Transverse colon (tissue), 4 donors: ENCODE measurements at regions not wholly inside any gene's neighbourhood (a gene's known extent, or its start where the extent isn't known, plus 50 kb on each side); places are given as distances from the start of the nearest gene placed in this dataset.

Experiments used
- DNase-seq: peaks from one replicate; pipeline ENCODE4 v3.0.0-alpha.2; 2019
- H3K27ac ChIP-seq, 4 donors: fragments of 200-600 bp; sonication (generic); 2 replicates each; pipeline ENCODE4 v1.5.1; 2016 to 2018; ENCODE audit warnings: inconsistent platforms in 4 of 4
- H3K27me3 ChIP-seq: fragments of 200-600 bp; sonication (generic); 2 replicates; pipeline ENCODE4 v1.5.1; 2017; ENCODE audit warnings: inconsistent platforms
- H3K36me3 ChIP-seq, 4 donors: fragments of 200-600 bp; sonication (generic); 2 replicates each; pipeline ENCODE4 v1.5.1; 2017 to 2019; ENCODE audit warnings: inconsistent platforms in 4 of 4
- H3K4me1 ChIP-seq, 4 donors: fragments of 200-600 bp; sonication (generic); 2 replicates each; pipeline ENCODE4 v1.5.1; 2017 to 2020; ENCODE audit warnings: inconsistent platforms in 4 of 4
- H3K4me3 ChIP-seq, 4 donors: fragments of 200-600 bp; sonication (generic); 1 replicate in 1 of 4; 2 replicates in 3 of 4; pipeline versions ENCODE4 v1.5.1 to v1.6.1; 2017 to 2019; ENCODE audit warnings: inconsistent platforms in 4 of 4
- H3K9me3 ChIP-seq, 2 donors: fragments of 200-600 bp; sonication (generic); 2 replicates each; pipeline ENCODE4 v1.5.1; 2017 to 2019; ENCODE audit warnings: inconsistent platforms in 2 of 2
- CTCF ChIP-seq, 5 experiments: fragments of 200-600 bp in 3 of 5; fragments of 450-650 bp in 2 of 5; sonication (generic) in 3 of 5; IDR thresholded peaks; 1 replicate in 2 of 5; 2 replicates in 3 of 5; pipeline ENCODE4 v1.5.1; 2016 to 2017; ENCODE audit warnings: antibody characterized with exemption in 5 of 5, inconsistent platforms in 3 of 5, mild to moderate bottlenecking in 2 of 5, moderate library complexity in 1 of 5
- EP300 ChIP-seq: sonication (generic); formaldehyde crosslinking; IDR thresholded peaks from one replicate; pipeline ENCODE4 v1.6.1; 2017; ENCODE audit warnings: antibody characterized with exemption, low read depth
- POLR2A ChIP-seq: fragments of 450-650 bp; IDR thresholded peaks from one replicate; pipeline ENCODE4 v1.6.1; 2016; ENCODE audit warnings: antibody characterized with exemption, mild to moderate bottlenecking, moderate library complexity
- POLR2AphosphoS5 ChIP-seq, 3 donors: sonication (generic); formaldehyde crosslinking; IDR thresholded peaks; one replicate each; pipeline ENCODE4 v1.6.1; 2016; ENCODE audit warnings: antibody characterized with exemption in 3 of 3
- WGBS, 2 donors: methylation state at CpG; one replicate each; pipeline ENCODE4 v1.1.5; 2018; ENCODE audit warnings: low coverage in 1 of 2; 5-methylcytosine and 5-hydroxymethylcytosine counted together
- in situ Hi-C, 4 donors: fragments of 200-750 bp; cut with MboI; loops; one replicate each; pipeline versions ENCODE4 v1.15.0 to v1.15.1; 2017; ENCODE audit warnings: low sequenced_read_pairs in 3 of 4, low pct_ligation_motif_present in 1 of 4, low pct_unique_long_range_greater_than_20kb in 1 of 4
- intact Hi-C: fragments of 100-400 bp; cut with DNase I; formaldehyde crosslinking; loops from one replicate; pipeline ENCODE4 v1.15.1; 2023; ENCODE audit warnings: low total_unique reads

DNA sequence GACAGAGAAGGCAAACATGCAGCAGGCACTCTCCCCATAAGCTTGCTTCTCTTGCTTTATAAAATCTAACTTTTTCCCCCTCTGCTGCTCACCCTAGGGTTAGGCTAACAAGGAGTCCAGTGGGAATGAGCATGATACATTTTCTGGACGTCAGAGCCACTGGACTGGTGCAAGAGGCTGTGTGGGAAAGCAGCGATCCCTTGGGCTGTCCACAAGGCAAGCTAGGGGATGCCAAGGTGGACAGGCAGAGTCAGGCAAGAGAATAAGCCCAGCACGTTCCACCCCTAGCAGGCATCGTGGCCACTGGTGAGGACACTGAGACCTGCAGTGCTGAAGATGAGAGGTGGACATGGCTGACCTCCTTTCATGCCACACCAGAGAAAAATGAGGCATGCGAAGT is 290.9 kb upstream of the ZMIZ1 start:
- no peak for DNase-seq
- no peak for TF ChIP-seq EP300
- no peak for TF ChIP-seq POLR2A
- no peak for TF ChIP-seq CTCF (IDR thresholded peaks at IDR 0.05)
- TF ChIP-seq POLR2AphosphoS5 (IDR thresholded peaks at IDR 0.05): no peak
- Histone ChIP-seq H3K4me3 (no peak overlapping the region), H3K9me3 (no peaks in the 10 kb centered on the region), H3K4me1 (peaks cover 7 to 24% (median 16%) of the 10 kb centered on the region in 4 donors), H3K27ac (peak overlapping the region; percentile 64 to 77 (median 73)), H3K36me3 (no peaks in the 10 kb centered on the region), H3K27me3 (no peaks in the 10 kb centered on the region)
- in situ Hi-C loops: no loop called here
- 66% methylated on average over 5 of the region's 5 CpGs; no CpG with 5 or more reads in 1 of the 2 donors for WGBS, 2 donors
- intact Hi-C loops: loop anchor here (10.0 kb wide), 1 partner anchor 287 kb away; the partner anchor contains the start of gene ZMIZ1

DNA sequence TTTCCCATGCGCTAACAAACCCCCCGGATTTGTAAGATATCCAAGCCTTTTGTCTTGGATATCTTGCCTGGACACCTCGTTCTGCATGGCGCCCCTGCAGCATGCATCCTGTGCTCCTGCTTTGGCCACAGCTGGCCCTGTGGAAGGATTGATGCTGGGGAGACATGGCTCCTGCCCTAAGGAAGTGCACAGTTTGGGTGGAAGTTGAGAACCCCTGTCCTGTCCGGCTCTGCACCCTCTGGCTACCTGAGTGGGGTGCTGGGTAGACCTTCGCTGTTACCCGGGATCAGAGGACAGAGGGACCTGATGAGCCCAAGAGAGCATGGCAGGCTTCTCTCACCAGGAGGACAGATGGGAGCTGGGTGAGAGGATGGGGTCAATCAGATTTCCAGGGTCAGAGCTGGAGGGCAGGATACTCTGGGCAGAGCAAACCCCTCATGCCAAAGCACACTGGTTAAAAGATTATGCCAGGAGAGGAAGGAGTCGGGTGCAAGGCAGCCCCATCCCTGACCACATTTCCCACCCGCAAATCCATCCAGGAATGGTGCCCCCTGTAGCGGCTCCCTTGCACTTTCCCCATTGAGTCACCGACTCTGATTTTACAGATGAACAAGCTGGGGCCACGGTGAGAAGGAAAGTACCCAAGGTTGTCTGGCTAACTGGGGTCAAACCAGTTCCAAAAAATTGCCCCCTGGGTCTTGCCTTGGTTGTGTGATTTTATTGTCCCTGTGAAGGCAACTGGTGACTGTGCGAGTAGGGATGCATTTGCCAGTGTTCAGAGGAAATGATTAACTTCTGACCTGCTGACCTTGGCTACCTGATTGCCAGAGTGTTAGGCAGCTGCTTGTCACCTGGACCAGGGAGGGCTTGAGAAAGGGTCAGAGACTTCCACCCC is 290.1 kb upstream of the ZMIZ1 start:
- H3K36me3 ChIP-seq: no peaks in the 10 kb centered on the region
- TF ChIP-seq POLR2AphosphoS5 (IDR thresholded peaks at IDR 0.05): no peak
- no peak for TF ChIP-seq EP300
- TF ChIP-seq CTCF (IDR thresholded peaks at IDR 0.05): no peak
- TF ChIP-seq POLR2A: no peak
- no peaks in the 10 kb centered on the region for H3K27me3 ChIP-seq
- DNase-seq: no peak
- in situ Hi-C loops: no loop called here
- WGBS, 2 donors: 81 to 90% methylated on average over 2 to 13 of the region's 13 CpGs
- H3K4me1 ChIP-seq: peaks cover 7 to 24% (median 16%) of the 10 kb centered on the region in 4 donors
- no peak overlapping the region for H3K4me3 ChIP-seq
- no peaks in the 10 kb centered on the region for H3K9me3 ChIP-seq
- intact Hi-C loops: loop anchor here (10.0 kb wide), 1 partner anchor 286 kb away; the partner anchor contains the start of gene ZMIZ1
- peak overlapping the region in 3 of 4 donors; percentile 73 to 77 (median 73) for H3K27ac ChIP-seq

DNA sequence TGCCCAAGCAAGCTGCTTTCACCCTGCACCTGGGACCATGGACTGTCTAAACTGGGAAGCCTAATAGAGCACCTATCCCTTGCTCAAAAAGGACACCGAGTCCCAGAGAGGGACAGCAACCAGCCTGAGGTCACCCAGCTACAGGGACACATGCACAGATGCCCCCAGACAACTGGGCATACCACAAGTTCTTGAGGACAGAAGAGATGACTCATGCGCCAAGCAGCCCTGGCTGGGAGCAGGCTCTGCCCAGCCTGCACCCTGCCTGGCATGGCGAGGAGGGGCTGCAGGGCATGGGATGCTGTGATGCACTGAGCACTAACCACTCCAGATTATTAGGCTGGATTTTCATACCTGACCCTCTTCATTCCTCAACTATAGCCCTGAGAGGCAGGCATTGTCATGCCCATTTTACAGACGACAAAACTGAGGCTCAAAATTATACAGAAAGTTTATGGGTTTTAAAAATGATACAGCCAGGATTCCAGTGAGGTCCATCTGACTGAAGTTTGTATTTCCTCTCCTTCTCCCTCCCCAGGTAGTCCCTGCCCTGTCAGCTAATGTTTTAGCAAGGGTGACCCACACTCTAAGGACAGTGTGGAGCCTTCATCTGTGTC is 289.3 kb upstream of the ZMIZ1 start:
- no peak for TF ChIP-seq POLR2A
- no peak for TF ChIP-seq EP300
- TF ChIP-seq CTCF (IDR thresholded peaks at IDR 0.05): no peak
- TF ChIP-seq POLR2AphosphoS5 (IDR thresholded peaks at IDR 0.05): no peak
- H3K4me3 ChIP-seq: no peak overlapping the region
- DNase-seq: no peak
- H3K9me3 ChIP-seq: no peaks in the 10 kb centered on the region
- 85% methylated on average over 4 of the region's 4 CpGs; no CpG with 5 or more reads in 1 of the 2 donors for WGBS, 2 donors
- intact Hi-C loops (loop anchor here (10.0 kb wide), 1 partner anchor 285 kb away; the partner anchor contains the start of gene ZMIZ1), in situ Hi-C loops (no loop called here)
- H3K36me3 ChIP-seq: no peaks in the 10 kb centered on the region
- H3K27me3 ChIP-seq: no peaks in the 10 kb centered on the region
- peaks cover 7 to 24% (median 16%) of the 10 kb centered on the region in 4 donors for H3K4me1 ChIP-seq
- H3K27ac ChIP-seq: no peak overlapping the region

GRCh38 chr10:78780551-78780961 is 288.2 kb upstream of the ZMIZ1 start:
- Histone ChIP-seq H3K27ac (no peak overlapping the region), H3K27me3 (no peaks in the 10 kb centered on the region), H3K4me3 (no peak overlapping the region), H3K4me1 (peaks cover 7 to 17% (median 16%) of the 10 kb centered on the region in 4 donors), H3K9me3 (no peaks in the 10 kb centered on the region), H3K36me3 (no peaks in the 10 kb centered on the region)
- DNase-seq: no peak
- WGBS, 2 donors: 88% methylated on average over 7 of the region's 8 CpGs; no CpG with 5 or more reads in 1 of the 2 donors
- in situ Hi-C loops: no loop called here
- intact Hi-C loops: no loop called here
- no peak for TF ChIP-seq POLR2AphosphoS5 (IDR thresholded peaks at IDR 0.05)
- TF ChIP-seq CTCF (IDR thresholded peaks at IDR 0.05): no peak
- TF ChIP-seq POLR2A: no peak
- no peak for TF ChIP-seq EP300
